ENCODE measurements at regions not wholly inside any gene's neighbourhood (a gene's known extent, or its start where the extent isn't known, plus 50 kb on each side); places are given as distances from the start of the nearest gene placed in this dataset.

- intact Hi-C loops (cut with micrococcal nuclease) = no loop called here
These were observed 105.2 kb downstream of the FAS start for GRCh38 chr10:89095701-89096391.

GRCh38 chr10:89093728-89094127 is 103.1 kb downstream of the FAS start:
- intact Hi-C loops (cut with micrococcal nuclease) = no loop called here

- intact Hi-C loops (cut with micrococcal nuclease) = no loop called here
These were observed 102.4 kb downstream of the FAS start for GRCh38 chr10:89092981-89093380.

GRCh38 chr10:89092439-89092838 is 101.8 kb downstream of the FAS start:
- intact Hi-C loops (cut with micrococcal nuclease) = no loop called here

GRCh38 chr10:89091496-89091895 is 100.9 kb downstream of the FAS start:
- intact Hi-C loops (cut with micrococcal nuclease) = no loop called here

- intact Hi-C loops (cut with micrococcal nuclease) = no loop called here
These were observed 100.3 kb downstream of the FAS start for GRCh38 chr10:89090756-89091445.

- intact Hi-C loops (cut with micrococcal nuclease) = loop anchor here (10.0 kb wide), 1 partner anchor 152 kb away; no protein-coding TSS in a partner anchor
These were observed 96.4 kb downstream of the FAS start for GRCh38 chr10:89086801-89087521.

GRCh38 chr10:89085153-89085552 is 94.6 kb downstream of the FAS start:
- intact Hi-C loops (cut with micrococcal nuclease) = loop anchor here (10.0 kb wide), 1 partner anchor 150 kb away; no protein-coding TSS in a partner anchor

- intact Hi-C loops (cut with micrococcal nuclease) = loop anchor here (5.0 to 10.0 kb wide), 5 partner anchors 50 to 147 kb away; partner anchors contain the start of gene FAS
These were observed 91.5 kb downstream of the FAS start for GRCh38 chr10:89082086-89082485.

- intact Hi-C loops (cut with micrococcal nuclease) = loop anchor here (5.0 to 10.0 kb wide), 5 partner anchors 48 to 146 kb away; partner anchors contain the start of gene FAS
These were observed 90.1 kb downstream of the FAS start for GRCh38 chr10:89080660-89081059.

GRCh38 chr10:89079961-89080360 is 89.4 kb downstream of the FAS start:
- intact Hi-C loops (cut with micrococcal nuclease) = loop anchor here (5.0 to 10.0 kb wide), 5 partner anchors 48 to 145 kb away; partner anchors contain the start of gene FAS

GRCh38 chr10:89078724-89079672 is 88.4 kb downstream of the FAS start:
- intact Hi-C loops (cut with micrococcal nuclease) = no loop called here

GRCh38 chr10:89076120-89076519 is 85.5 kb downstream of the FAS start:
- intact Hi-C loops (cut with micrococcal nuclease) = no loop called here

GRCh38 chr10:89075631-89076030 is 85.0 kb downstream of the FAS start:
- intact Hi-C loops (cut with micrococcal nuclease) = no loop called here

- intact Hi-C loops (cut with micrococcal nuclease) = no loop called here
These were observed 83.5 kb downstream of the FAS start for GRCh38 chr10:89074120-89074519.

GRCh38 chr10:89073719-89074118 is 83.1 kb downstream of the FAS start:
- intact Hi-C loops (cut with micrococcal nuclease) = no loop called here

- intact Hi-C loops (cut with micrococcal nuclease) = no loop called here
These were observed 79.0 kb downstream of the FAS start for GRCh38 chr10:89069589-89069988.
